GM23338 (cell line): ENCODE measurements at regions not wholly inside any gene's neighbourhood (a gene's known extent, or its start where the extent isn't known, plus 50 kb on each side); places are given as distances from the start of the nearest gene placed in this dataset.

ENCODE experiments used
- ATAC-seq: fragments of 200-7000 bp; cut with Tn5 transposase; 3 replicates; pipeline ENCODE4 v1.9.1; 2020
- DNase-seq: peaks from one replicate; pipeline ENCODE4 v3.0.0-alpha.2; 2015; ENCODE audit warnings: low spot score
- H2AFZ ChIP-seq: fragments of 200-600 bp; sonication (generic); 2 replicates; pipeline ENCODE4 v1.8.0; 2016; ENCODE audit warnings: antibody characterized with exemption, mild to moderate bottlenecking, moderate library complexity
- H3F3A ChIP-seq: fragments of 200-600 bp; sonication (generic); replicated peaks from 2 replicates; pipeline ENCODE4 v1.8.0; 2017; ENCODE audit warnings: antibody characterized with exemption, mixed run types, low read depth
- H3K27ac ChIP-seq: fragments of 200-600 bp; sonication (generic); 2 replicates; pipeline ENCODE4 v1.6.1; 2016; ENCODE audit warnings: low read depth
- H3K27me3 ChIP-seq: fragments of 200-600 bp; sonication (generic); 2 replicates; pipeline ENCODE4 v1.8.0; 2016; ENCODE audit warnings: mild to moderate bottlenecking, mixed run types, moderate library complexity; ENCODE audit not compliant: insufficient read depth
- H3K36me3 ChIP-seq: fragments of 200-600 bp; sonication (generic); 2 replicates; pipeline ENCODE4 v1.8.0; 2016; ENCODE audit warnings: mild to moderate bottlenecking; ENCODE audit not compliant: insufficient read depth
- H3K4me1 ChIP-seq: fragments of 200-600 bp; sonication (generic); 2 replicates; pipeline ENCODE4 v1.8.0; 2016; ENCODE audit warnings: mild to moderate bottlenecking, moderate library complexity; ENCODE audit not compliant: insufficient read depth
- H3K4me2 ChIP-seq: fragments of 200-600 bp; sonication (generic); 2 replicates; pipeline ENCODE4 v1.7.1; 2017; ENCODE audit warnings: mixed run types
- H3K4me3 ChIP-seq: fragments of 200-600 bp; sonication (generic); 2 replicates; pipeline ENCODE4 v1.6.1; 2016; ENCODE audit warnings: mixed run types
- H3K79me2 ChIP-seq: fragments of 200-600 bp; sonication (generic); replicated peaks from 2 replicates; pipeline ENCODE4 v1.8.0; 2017; ENCODE audit warnings: mild to moderate bottlenecking; ENCODE audit not compliant: insufficient read depth
- H3K9me2 ChIP-seq: fragments of 200-600 bp; sonication (generic); 2 replicates; pipeline ENCODE4 v1.8.0; 2017; ENCODE audit not compliant: insufficient read depth
- H4K20me1 ChIP-seq: fragments of 200-600 bp; sonication (generic); replicated peaks from 2 replicates; pipeline ENCODE4 v1.8.0; 2017; ENCODE audit warnings: mild to moderate bottlenecking; ENCODE audit not compliant: insufficient read depth
- H3K27ac Mint-ChIP-seq: 2 replicates; pipeline ENCODE4 v1.8.0; 2020; ENCODE audit warnings: inconsistent platforms, mild to moderate bottlenecking, moderate library complexity, mixed read lengths
- H3K27me3 Mint-ChIP-seq: 3 replicates; pipeline ENCODE4 v1.8.0; 2022; ENCODE audit warnings: low read depth, mild to moderate bottlenecking, moderate library complexity, mixed read lengths, inconsistent platforms; ENCODE audit not compliant: insufficient read depth, poor library complexity
- H3K36me3 Mint-ChIP-seq: 3 replicates; pipeline ENCODE4 v1.8.0; 2021; ENCODE audit warnings: low read depth, mild to moderate bottlenecking, inconsistent platforms, moderate library complexity, mixed read lengths
- H3K4me1 Mint-ChIP-seq: 3 replicates; pipeline ENCODE4 v1.8.0; 2020; ENCODE audit warnings: mild to moderate bottlenecking, inconsistent platforms, mixed read lengths
- H3K4me3 Mint-ChIP-seq: 3 replicates; pipeline ENCODE4 v1.8.0; 2021; ENCODE audit warnings: moderate library complexity, mild to moderate bottlenecking, inconsistent platforms, mixed read lengths
- H3K9me3 Mint-ChIP-seq: 3 replicates; pipeline ENCODE4 v1.8.0; 2020; ENCODE audit warnings: moderate library complexity, mild to moderate bottlenecking, inconsistent platforms, mixed read lengths
- CTCF ChIP-seq, 2 experiments: fragments of 200-600 bp in 1 of 2; sonication (generic) in 1 of 2; conservative IDR thresholded peaks; 2 replicates each; pipeline versions ENCODE4 v1.5.1 to v1.6.1; 2016 to 2017; ENCODE audit warnings: antibody characterized with exemption in 2 of 2, low read depth in 2 of 2, mild to moderate bottlenecking in 2 of 2, moderate library complexity in 1 of 2
- EZH2 ChIP-seq: fragments of 200-600 bp; sonication (generic); IDR thresholded peaks from one replicate; pipeline ENCODE4 v1.8.0; 2017; ENCODE audit warnings: antibody characterized with exemption, mild to moderate bottlenecking, low read depth; ENCODE audit not compliant: unreplicated experiment
- EZH2phosphoT487 ChIP-seq: fragments of 200-600 bp; sonication (generic); IDR thresholded peaks from one replicate; pipeline ENCODE4 v1.8.1; 2018; ENCODE audit warnings: antibody characterized with exemption; ENCODE audit not compliant: unreplicated experiment
- NANOG ChIP-seq: IDR thresholded peaks from 2 replicates; pipeline ENCODE4 v1.6.1; 2016; ENCODE audit warnings: antibody characterized with exemption, borderline replicate concordance
- REST ChIP-seq: IDR thresholded peaks from one replicate; pipeline ENCODE4 v1.6.1; 2018; ENCODE audit warnings: antibody characterized with exemption; ENCODE audit not compliant: unreplicated experiment
- ZNF462 ChIP-seq: fragments of 250-450 bp; sonication (Bioruptor Pico); IDR thresholded peaks from 2 replicates; pipeline ENCODE4 v1.5.0; 2020; ENCODE audit warnings: mild to moderate bottlenecking, moderate library complexity

GRCh38 chr1:30412241-30413110, 310.9 kb downstream of the MATN1 start (continued):
- TF ChIP-seq ZNF462 (CRISPR knock-in tag) (no peak), CTCF (conservative IDR thresholded peaks at IDR 0.05; ENCODE audit: low read depth in 2 of 2) (no peak), NANOG (no peak)

- Mint-ChIP-seq H3K27me3 (peaks cover 10% of the 10 kb centered on the region), H3K27ac (no peak overlapping the region), H3K4me3 (no peak overlapping the region), H3K4me1 (peaks cover 10% of the 10 kb centered on the region), H3K9me3 (no peaks in the 10 kb centered on the region; the same call in 2 of the 3 replicates), H3K36me3 (no peaks in the 10 kb centered on the region)
- no peaks in the 10 kb centered on the region for H3K27me3 ChIP-seq
- ATAC-seq (no peak), DNase-seq (no peak)
- H3K9me2 ChIP-seq = no peaks in the 10 kb centered on the region
- H3K36me3 ChIP-seq = no peaks in the 10 kb centered on the region
- H3K4me2 ChIP-seq = no peak overlapping the region
- H3K4me1 ChIP-seq = no peaks in the 10 kb centered on the region
- no peak overlapping the region for H3K27ac ChIP-seq
- no peak for TF ChIP-seq REST
- TF ChIP-seq EZH2phosphoT487 = no peak
- no peak for TF ChIP-seq EZH2
- TF ChIP-seq CTCF (conservative IDR thresholded peaks at IDR 0.05; ENCODE audit: low read depth in 2 of 2) = no peak
- no peak overlapping the region for H3K4me3 ChIP-seq
- H2AFZ ChIP-seq = no peak overlapping the region
- H4K20me1 ChIP-seq = no peaks in the 10 kb centered on the region
- no peaks in the 10 kb centered on the region for H3K79me2 ChIP-seq
- H3F3A ChIP-seq = no peaks in the 10 kb centered on the region
These were observed 312.2 kb downstream of the MATN1 start for GRCh38 chr1:30411206-30411605.
